DOHH2 (cell line): ENCODE measurements at regions not wholly inside any gene's neighbourhood (a gene's known extent, or its start where the extent isn't known, plus 50 kb on each side); places are given as distances from the start of the nearest gene placed in this dataset.

ENCODE experiments used
- EZH2phosphoT487 ChIP-seq: fragments of 200-600 bp; sonication (generic); IDR thresholded peaks from 2 replicates; pipeline ENCODE4 v1.6.1; 2017; ENCODE audit warnings: borderline replicate concordance, mild to moderate bottlenecking, antibody characterized with exemption, low read length, moderate library complexity, mixed read lengths
- TF ChIP-seq, protein P1 (sequence below): fragments of 200-600 bp; sonication (generic); IDR thresholded peaks from one replicate; pipeline ENCODE4 v1.5.1; 2014; ENCODE audit warnings: antibody characterized with exemption, mild to moderate bottlenecking, low read depth, low read length; ENCODE audit not compliant: poor library complexity, severe bottlenecking

GRCh38 chr12:115700081-115700480, 577.4 kb downstream of the MED13L start:
- TF ChIP-seq, protein P1, sequence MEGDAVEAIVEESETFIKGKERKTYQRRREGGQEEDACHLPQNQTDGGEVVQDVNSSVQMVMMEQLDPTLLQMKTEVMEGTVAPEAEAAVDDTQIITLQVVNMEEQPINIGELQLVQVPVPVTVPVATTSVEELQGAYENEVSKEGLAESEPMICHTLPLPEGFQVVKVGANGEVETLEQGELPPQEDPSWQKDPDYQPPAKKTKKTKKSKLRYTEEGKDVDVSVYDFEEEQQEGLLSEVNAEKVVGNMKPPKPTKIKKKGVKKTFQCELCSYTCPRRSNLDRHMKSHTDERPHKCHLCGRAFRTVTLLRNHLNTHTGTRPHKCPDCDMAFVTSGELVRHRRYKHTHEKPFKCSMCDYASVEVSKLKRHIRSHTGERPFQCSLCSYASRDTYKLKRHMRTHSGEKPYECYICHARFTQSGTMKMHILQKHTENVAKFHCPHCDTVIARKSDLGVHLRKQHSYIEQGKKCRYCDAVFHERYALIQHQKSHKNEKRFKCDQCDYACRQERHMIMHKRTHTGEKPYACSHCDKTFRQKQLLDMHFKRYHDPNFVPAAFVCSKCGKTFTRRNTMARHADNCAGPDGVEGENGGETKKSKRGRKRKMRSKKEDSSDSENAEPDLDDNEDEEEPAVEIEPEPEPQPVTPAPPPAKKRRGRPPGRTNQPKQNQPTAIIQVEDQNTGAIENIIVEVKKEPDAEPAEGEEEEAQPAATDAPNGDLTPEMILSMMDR = no peak
- TF ChIP-seq EZH2phosphoT487 = no peak
